Neural cell (in vitro differentiated cells): ENCODE measurements at regions not wholly inside any gene's neighbourhood (a gene's known extent, or its start where the extent isn't known, plus 50 kb on each side); places are given as distances from the start of the nearest gene placed in this dataset.

ENCODE experiments used
- EZH2 ChIP-seq: fragments of 200-600, 300-800 bp; shearing (Covaris generic), sonication (generic); IDR thresholded peaks from 2 replicates; pipeline ENCODE4 v1.6.1; 2014; ENCODE audit warnings: antibody characterized with exemption, low read length, borderline replicate concordance, mild to moderate bottlenecking; ENCODE audit not compliant: insufficient read depth, poor library complexity, severe bottlenecking
- TAF1 ChIP-seq: IDR thresholded peaks from 2 replicates; pipeline ENCODE4 v1.6.1; 2012; ENCODE audit warnings: low read depth

GRCh38 chr9:10678010-10678409 is 65.2 kb upstream of the PTPRD start:
- TF ChIP-seq EZH2 (no peak), TAF1 (no peak)
